Left renal cortex interstitium (tissue), 4 donors: ENCODE measurements at regions not wholly inside any gene's neighbourhood (a gene's known extent, or its start where the extent isn't known, plus 50 kb on each side); places are given as distances from the start of the nearest gene placed in this dataset.

ENCODE experiments used
- DNase-seq, 4 donors: peaks; one replicate each; pipeline ENCODE4 v3.0.0-alpha.2; 2013; ENCODE audit warnings: low read depth in 4 of 4, low spot score in 2 of 4, missing footprints in 1 of 4

DNA sequence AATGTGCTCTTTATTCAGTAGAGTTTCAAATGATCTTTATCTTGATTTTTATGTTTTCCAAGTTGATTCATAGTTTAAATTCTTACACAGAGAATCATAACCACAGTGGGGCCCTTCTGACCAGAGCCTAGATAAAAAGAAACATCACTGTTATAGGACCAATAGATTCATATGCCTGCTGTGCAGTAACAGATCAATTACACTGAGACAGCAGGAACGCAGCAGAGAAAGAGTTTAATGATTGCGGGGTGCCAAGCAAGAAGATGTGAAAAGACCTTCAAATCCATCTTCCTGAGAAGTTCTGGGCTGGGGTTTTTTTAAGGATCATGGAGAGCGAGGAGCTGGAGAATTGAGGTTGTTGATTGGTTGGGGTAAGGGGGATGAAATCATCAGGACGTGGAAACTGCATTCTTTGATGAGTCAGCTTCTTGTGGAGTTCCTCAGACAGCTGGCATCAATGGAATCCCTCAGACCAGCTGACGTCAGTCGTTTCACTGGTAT, 346.6 kb downstream of the TBC1D4 start:
- DNase-seq: no peak

DNA sequence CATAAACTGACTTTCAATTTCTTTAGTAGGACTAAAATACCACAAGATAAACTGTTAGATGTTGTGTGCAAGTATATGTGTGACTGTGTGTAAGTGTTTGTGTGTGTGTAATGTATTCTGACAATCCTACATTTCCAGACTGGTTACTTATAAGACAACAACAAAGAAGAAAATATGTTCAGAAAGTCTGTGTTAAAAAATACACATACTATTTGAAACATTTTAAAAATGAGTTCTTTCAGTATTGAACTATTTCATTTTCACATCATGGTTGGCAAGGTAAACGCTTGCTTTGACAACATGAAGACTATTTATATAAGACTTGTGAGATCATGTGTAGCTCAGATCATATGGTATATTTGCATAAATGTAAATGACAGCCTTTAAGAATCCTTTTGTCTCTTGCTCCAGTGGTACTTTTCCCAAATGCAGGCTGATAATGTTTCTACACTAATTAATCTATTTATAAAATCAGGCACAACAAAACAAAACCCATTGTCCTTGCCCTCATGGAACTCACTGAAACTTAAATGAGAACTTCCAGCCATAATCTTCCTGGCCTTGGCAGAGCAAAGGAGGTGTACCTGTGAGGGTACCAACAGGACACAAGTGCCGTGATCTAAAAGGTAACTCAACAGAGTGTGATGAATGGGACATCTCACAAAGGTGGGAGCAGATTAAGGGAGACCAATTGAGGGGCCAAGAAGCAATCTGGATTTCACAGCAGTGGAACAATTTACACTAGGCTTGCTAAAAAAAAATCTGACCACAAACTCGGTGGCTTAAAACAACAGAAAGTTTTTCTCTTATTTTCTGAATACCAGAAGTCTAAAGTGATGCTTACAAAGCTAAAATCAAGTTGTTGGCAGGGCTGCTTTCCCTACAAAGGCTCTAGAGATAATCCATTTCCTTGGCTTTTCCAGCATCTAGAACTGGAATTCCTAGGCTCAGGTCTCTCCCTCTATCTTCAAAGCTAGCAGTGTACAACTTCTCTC, 349.0 kb downstream of the TBC1D4 start:
- no peak for DNase-seq

DNA sequence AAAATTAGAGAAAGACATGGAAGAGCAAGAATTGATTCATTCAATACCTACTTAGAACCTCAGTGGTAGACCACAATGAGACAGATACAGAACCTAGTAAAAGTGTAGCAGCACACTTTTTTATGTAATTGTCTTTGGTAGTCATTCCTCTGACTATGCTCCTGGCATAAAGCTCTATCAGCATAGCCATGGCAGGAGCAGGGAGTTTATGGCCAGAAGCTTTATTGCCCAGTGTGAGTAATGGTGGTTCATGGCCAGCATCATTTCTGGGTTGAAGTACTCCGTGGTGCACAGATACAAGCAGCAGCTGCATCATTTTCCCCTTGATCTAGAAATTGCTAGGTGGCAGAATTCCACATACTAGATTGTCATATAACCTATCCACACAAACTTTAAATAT, 352.6 kb downstream of the TBC1D4 start:
- DNase-seq: no peak

DNA sequence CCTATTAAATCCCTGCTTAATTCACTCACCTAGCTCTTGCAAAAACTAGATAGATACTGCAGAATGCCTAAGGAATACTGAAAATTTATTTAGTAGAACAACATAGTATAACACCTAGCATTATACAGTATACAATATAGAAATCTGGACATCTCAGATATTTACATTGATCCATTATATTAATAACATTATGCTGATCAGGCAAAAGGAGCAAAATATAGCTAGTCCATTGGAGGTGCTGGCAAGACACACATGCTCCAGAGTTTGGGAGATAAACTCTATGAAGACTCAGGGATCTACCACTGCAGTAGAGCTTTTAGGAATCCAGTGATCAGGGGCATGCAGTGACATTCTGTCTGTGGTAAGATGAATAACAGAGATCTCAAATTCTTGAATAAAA, 357.6 kb downstream of the TBC1D4 start:
- no peak for DNase-seq

DNA sequence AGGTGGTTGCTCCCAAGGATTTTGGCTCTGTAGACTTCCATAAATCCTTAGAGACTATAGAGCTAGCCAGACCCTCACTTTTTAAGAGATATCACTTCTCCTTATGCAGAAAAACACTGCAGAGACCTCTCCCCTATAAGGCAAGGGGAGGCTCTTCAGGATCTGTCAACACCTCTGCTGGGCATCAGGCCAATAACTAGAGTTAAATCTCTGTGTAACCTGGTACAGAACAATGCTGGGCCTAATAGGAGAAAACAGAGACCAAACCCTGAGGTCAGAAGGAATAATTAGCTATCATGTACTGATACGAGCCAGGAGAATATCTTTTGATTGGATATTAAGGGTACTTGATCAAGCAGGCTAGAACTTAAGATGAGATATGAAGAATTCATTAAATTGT, 358.5 kb downstream of the TBC1D4 start:
- no peak for DNase-seq

DNA sequence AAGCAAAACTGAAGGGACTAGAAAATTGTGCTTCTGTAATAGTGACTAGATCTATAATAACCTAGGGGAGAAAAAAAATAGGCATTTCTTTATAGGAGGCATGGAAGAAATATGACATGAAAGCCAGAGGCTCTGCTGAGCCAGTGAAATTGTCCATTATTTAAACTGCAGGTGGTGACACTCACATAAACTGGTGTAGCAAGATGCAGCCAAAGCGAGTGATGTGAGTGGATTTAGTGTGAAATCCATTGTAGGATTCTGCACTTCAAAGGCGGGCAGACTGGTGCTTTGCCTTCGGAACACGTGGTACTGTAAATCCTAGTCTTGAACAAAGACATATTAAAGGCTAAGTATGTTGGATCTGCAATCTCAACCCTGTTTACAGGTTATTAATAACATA, 361.9 kb downstream of the TBC1D4 start:
- DNase-seq: no peak

DNA sequence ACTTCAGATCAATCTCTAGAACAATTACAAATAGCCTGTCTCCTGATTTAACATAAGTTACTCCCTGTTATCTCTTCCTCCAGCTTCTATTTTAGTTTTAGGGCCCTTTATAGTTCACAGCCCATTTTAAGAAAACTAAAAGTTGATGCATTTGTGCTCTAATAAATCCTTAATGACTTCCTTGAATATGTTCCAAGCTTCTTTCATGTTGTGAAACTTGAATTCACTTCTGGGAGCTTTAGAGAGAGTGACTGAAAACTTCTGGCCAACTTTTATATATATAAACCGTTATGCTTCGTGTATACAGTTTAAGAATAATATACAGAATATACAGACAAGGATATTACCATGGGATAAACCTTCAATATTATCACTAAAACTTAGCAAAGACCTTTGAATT, 366.8 kb downstream of the TBC1D4 start:
- DNase-seq: peak in 1 of 4 donors; percentile 16

DNA sequence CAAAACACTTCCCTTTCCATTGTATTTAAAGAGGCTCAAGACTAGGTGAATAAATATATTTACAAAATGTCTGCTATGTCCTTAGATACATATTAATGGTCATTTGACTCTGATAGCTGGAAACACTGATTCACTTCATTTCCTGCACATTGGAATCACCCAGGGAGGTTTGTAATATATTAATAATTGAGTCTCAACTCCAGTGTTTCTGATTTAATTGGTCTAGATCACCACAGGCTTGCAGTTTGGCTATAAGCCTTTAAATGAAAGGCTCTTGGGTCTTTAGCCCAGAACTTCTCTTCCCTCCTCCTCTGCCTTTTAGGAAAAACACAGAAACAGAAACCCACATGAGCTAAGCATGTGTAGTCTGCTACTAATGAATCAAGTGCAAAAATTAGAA, 378.0 kb downstream of the TBC1D4 start:
- DNase-seq: no peak

DNA sequence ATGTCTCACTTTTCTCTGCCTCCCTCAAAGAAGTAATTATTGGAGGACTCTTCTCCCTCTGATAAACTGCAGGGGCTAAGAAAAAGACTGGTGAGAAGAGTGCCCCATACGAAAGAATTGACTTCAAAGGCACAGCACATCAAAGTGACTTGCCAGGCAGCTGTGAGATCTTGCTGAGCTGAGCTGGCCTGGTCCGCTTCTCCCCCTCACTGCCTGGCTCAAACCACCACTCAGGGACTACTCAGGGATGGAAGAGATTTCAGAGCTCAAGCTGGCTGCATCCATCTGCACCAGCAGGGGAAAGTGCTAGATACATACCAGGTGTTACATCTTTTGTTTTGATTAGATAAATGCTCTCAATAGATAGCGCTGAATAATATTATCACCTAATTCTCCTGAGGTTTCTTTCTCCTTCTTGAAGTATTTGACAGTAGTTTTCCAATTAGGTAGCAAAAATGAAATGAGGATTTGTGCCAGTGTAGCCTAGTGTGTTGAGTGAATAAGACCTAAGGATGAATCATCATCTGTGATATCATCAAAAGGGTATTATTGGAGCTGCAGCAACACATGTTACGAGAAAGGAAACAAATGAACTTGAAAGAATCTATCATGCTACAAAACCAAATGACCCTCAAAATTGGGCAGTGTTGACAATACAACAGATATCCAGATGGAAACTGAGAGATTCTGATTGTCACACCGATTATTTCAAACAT, 379.8 kb downstream of the TBC1D4 start:
- no peak for DNase-seq

DNA sequence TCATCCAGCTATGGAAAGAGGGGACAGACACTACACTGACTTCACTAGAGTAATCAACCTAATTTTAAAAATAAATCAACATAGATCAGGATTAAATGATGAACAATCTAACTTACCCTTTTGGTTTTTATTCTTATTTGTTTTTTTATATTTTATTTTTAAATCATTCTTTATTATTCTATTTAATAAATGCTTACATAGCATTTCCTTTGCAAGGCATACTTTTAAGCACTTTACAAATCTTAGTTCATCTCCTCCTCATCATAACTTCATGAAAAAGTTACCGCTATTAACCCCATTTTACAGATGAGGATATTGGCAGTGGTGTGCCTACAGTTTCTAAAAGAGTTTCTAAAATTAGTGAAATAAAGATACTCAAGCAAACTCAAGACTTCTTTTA, 380.6 kb downstream of the TBC1D4 start:
- no peak for DNase-seq

DNA sequence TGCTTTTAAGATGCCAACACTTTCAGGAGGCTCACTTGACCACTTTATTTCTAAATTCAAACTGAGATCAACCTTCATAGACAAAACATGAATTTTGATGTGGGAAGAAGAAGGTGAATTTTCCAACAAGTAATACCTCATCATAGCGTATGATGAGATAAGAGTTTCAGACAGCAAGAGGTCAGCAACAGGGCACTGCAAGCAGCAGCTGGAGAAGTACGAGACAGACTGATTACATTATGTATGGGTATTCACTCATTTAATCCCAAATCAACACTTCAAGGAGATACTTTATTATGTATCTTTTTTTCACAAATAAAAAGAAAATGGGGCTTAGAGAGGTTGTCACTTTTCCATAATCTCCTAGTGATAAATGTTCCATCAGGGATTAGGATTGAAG, 389.8 kb downstream of the TBC1D4 start:
- no peak for DNase-seq

DNA sequence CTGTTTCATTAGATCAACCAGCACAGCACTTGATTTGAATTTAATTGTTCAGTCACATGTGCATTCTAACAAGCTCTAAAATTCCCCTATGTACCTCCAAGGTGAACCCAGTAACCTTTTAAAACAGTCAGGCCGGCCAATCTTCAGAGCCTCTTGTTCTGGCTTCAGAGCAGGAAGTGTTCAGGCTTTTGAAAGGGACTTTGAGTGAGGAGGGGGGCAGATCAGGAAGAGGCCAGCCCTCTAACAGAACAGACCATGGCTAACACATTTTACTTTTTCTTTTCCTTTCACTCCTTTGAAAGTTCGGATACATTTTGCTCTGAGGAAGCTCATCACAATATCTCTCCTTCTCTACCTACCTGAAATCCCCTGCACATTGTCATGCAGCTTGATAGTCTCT, 390.3 kb downstream of the TBC1D4 start:
- DNase-seq: no peak

DNA sequence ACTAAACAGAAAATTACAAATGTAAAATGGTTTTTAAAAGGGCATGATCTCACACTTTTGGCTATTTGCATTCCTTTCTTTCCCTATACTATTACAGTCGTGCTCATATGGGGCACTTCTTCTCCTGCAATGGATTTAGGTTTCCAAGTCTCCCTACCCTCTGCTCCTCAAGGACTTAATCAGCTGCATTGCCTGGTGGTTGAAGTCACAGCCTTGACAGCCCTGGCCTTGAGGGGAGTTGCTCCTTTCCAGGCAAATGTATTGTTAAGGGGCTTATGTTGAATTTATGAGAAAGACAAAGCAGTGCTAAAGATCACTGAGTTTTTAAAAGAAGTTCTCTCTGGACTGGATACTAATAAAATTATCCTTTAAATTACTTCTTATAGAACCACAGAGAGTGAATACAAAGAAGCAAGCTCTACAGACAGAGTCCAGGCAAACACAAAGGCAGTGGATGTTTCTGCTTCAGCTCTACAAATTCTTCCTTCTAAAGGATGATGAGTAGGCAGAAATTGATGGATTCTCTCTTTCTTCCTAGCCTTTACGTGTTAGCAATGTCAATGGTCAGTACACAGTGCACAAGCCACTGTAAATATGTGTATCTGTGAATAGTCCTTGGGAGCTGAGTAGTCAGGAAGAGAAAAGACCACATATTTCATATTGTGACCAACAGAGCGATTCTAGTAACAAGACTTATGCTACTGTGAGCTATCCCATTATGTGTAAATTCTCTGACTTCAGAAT, 390.9 kb downstream of the TBC1D4 start:
- no peak for DNase-seq

DNA sequence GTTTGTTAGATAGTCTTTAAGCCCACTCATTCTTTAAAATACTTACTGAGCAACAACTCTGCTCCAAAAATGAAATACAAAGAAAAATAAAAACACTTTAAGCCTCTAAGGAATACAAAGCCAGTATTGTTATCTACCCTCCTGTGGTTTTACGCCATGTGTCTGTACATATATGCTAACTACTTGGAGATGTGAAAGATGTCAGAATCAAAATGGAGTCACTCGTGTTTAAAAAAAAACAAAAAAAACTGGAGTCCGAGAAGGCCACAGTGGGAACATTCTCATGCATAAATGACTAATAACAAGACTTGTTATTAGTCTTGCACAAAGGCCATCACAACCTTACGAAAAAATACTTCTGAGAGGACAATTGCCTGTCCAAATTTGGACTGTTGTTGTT, 393.1 kb downstream of the TBC1D4 start:
- DNase-seq: no peak

DNA sequence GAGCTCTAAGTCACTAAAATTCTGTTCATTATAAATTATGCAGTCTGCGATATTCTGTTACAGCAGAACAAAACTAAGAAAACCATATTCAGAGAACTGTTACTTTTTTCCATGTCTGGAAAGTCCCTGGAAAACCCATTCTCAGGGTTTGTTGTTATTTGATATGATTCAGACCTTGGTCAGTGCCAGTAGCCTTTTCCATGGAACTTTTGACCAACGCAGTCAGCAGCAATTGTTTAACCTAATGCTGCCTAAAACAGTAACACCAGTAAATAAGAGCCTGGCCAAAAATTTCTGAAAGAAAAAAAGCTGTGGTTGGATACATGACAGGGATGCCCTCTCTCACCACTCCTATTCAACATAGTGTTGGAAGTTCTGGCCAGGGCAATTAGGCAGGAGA, 402.7 kb downstream of the TBC1D4 start:
- DNase-seq: no peak

DNA sequence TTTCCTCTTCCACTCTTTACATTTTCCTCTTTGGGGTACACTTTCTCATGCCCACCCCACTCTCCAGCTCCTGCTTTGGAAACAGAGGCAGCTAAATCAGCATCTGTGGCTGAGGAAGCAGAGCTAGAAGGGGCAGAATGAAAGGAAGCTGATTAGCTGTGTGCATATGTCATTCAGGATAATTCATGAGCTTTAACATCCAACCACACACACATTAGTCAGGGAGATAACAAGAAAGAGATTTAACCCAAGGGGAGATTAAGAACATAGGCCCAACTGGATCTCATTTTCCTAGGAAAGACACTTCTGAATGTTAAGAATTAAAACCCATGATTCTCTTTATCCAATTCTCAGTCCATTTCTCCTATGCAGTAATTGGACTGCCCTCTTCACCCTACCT, 405.5 kb downstream of the TBC1D4 start:
- DNase-seq: no peak

DNA sequence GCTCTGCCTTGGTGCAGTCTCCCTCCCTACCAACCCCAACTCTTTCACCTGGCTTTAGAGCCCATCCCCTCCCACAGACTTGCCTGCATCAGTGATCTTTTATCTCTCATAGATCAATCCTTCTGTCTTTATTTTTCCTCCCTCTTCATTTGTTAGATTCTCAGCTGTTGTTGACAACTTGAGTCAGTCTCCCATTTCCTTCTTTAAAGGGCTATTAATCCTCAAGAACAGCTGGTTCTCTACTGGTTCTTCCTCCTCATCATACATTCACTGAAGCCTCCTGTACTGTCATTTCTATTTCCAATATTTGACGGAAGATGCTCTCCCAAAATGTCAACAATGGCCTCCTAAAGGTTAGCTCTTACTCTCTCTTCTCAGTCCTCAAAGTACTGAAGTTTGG, 408.2 kb downstream of the TBC1D4 start:
- DNase-seq: no peak

DNA sequence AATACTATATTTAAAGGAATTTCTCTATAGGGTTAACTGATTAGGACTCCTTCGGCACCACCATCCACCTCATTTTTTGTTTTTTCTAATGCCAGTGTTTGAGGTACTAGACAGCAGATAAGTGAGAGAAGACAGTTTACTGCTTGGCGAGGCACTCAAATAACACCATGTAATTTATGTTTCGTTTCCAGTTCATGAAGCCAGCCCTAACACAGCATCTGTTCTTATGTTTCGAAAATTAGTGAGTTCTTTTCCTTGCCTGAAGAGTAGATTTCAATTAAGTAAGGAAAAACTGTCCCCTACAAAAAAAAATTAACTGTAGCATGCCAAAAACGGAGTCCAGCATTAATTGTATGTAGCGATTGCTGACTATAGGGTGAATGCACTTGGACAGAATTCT, 409.1 kb downstream of the TBC1D4 start:
- DNase-seq: no peak

DNA sequence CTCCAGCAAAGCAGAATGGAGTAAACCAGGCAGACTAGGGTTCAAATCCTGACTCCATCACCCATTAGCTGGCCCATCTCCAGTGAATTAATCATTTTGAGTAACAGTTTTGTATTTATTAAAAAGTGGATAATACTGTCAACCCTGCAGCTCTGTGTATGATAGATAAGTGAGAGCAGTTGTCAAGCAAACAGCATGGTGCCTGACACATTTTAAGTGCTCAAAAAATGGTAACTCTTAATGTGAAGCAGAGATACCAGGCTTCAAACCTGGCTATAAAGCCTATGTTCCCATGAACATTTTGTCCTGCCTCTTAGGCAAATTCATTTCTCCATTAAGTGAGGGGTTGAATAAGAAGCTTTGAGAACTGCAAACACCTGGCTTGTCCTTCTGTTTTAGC, 409.6 kb downstream of the TBC1D4 start:
- DNase-seq: no peak

DNA sequence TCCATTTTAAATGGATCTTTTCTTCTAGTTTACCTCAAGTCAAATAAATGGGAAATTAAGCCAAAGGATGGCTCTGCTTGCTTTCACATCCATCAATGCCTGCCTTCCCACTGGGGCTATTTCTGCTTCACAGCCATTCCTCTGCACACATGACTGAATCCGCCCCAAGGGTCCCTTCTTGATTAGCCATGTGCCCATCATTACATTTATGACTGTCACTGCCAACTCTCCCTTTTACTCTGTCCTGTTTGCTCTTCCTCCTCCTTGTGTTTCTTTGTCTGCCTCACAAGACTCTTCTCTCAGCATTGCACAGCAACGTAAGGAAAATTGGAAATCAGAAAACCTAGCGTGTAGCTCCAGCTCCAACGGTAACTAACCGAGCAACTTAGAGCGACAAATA, 410.2 kb downstream of the TBC1D4 start:
- no peak for DNase-seq

DNA sequence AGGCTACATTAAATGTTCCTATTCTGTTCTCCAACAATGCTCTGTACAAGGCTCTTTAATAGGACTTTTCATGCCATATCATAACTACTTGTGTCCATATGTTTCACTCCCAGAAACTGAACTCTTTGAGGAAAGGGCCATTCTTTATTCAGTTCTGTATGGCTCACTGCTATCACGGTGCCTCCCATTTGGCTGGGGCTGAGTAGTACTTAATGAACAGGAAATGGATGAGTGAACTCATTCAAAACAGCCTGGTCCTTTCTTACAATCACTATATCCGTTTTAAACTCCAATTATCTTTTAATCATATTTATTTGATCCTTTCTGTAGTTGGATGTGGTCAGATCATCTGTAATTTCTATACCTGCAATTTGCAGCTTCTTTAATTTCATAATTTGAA, 410.6 kb downstream of the TBC1D4 start:
- no peak for DNase-seq
